ENCODE measurements at regions not wholly inside any gene's neighbourhood (a gene's known extent, or its start where the extent isn't known, plus 50 kb on each side); places are given as distances from the start of the nearest gene placed in this dataset.

DNA sequence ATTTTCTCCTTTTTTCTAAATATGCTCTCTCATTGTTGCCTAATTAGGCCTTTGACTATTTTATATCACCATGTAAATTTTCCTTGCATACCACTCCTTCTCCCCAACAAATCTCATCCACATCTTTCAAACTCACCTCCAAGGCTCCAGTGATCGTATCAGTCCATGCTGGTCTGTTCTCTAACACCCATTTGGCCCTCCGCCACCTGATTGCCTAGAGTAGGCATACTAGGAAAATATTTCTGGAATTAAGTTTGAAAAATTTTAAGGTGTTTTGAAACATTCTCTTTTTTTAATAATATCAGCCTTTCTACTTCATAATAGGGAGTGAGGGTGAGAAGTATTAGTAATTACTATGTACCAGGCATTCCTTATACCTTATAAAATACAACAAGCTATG lies 473.9 kb downstream of the FGF9 start:
- TF ChIP-seq, protein P1, sequence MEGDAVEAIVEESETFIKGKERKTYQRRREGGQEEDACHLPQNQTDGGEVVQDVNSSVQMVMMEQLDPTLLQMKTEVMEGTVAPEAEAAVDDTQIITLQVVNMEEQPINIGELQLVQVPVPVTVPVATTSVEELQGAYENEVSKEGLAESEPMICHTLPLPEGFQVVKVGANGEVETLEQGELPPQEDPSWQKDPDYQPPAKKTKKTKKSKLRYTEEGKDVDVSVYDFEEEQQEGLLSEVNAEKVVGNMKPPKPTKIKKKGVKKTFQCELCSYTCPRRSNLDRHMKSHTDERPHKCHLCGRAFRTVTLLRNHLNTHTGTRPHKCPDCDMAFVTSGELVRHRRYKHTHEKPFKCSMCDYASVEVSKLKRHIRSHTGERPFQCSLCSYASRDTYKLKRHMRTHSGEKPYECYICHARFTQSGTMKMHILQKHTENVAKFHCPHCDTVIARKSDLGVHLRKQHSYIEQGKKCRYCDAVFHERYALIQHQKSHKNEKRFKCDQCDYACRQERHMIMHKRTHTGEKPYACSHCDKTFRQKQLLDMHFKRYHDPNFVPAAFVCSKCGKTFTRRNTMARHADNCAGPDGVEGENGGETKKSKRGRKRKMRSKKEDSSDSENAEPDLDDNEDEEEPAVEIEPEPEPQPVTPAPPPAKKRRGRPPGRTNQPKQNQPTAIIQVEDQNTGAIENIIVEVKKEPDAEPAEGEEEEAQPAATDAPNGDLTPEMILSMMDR (IDR thresholded peaks at IDR 0.05): no peak
- no peak for TF ChIP-seq POLR2A (IDR thresholded peaks at IDR 0.05)

Data from testis (tissue), 2 donors.